ENCODE measurements at regions not wholly inside any gene's neighbourhood (a gene's known extent, or its start where the extent isn't known, plus 50 kb on each side); places are given as distances from the start of the nearest gene placed in this dataset.

DNA sequence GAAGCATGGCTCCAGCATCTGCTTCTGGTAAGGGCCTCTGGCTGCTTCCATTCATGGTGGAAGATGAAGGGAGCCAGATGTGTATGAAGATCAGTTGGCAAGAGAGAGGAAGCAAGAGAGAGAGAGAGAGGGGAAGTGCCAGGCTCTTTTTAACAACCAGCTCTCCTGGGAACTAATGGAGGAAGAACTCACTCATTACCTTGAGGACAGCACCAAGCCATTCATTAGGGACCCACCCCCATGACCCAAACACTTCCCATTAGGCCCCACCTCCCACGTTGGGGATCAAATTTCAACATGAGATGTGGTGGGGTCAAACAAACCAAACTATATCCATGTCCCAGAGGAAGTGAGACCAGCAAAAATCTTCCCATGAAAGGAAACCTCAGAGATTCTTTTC is 124.8 kb upstream of the SIX2 start:
- TF ChIP-seq POLR2A (IDR thresholded peaks at IDR 0.05; ENCODE audit: low read depth, low read length): no peak
- TF ChIP-seq POLR2AphosphoS5 (IDR thresholded peaks at IDR 0.05; ENCODE audit: low read depth, low read length): no peak
